Left ventricle myocardium inferior (tissue), 1 donor: ENCODE measurements at regions not wholly inside any gene's neighbourhood (a gene's known extent, or its start where the extent isn't known, plus 50 kb on each side); places are given as distances from the start of the nearest gene placed in this dataset.

Experiments
- DNase-seq: peaks from one replicate; pipeline ENCODE4 v3.0.0-alpha.2; 2020
- H3K27ac ChIP-seq: fragments of 200-600 bp; replicated peaks from 2 replicates; pipeline ENCODE4 v1.8.0; 2021
- H3K27me3 ChIP-seq: fragments of 200-600 bp; 2 replicates; pipeline ENCODE4 v1.8.0; 2021; ENCODE audit warnings: low read depth
- H3K36me3 ChIP-seq: fragments of 200-600 bp; 2 replicates; pipeline ENCODE4 v1.8.0; 2021
- H3K4me1 ChIP-seq: fragments of 200-600 bp; 2 replicates; pipeline ENCODE4 v1.8.0; 2021
- H3K4me3 ChIP-seq: fragments of 200-600 bp; 2 replicates; pipeline ENCODE4 v1.8.0; 2021; ENCODE audit warnings: mild to moderate bottlenecking, moderate library complexity
- H3K9me3 ChIP-seq: fragments of 200-600 bp; replicated peaks from 2 replicates; pipeline ENCODE4 v1.8.0; 2021
- intact Hi-C: fragments of 100-400 bp; cut with micrococcal nuclease; formaldehyde crosslinking; loops from one replicate; pipeline ENCODE4 v1.11.0; 2022
- TF ChIP-seq, protein P1 (sequence below): fragments of 200-600 bp; IDR thresholded peaks from 2 replicates; pipeline ENCODE4 v1.8.0; 2021; ENCODE audit warnings: antibody characterized with exemption, mild to moderate bottlenecking, borderline replicate concordance
- donor health status: DM: no; HTN: yes; CAD: no; lungs with severe emphysema.

DNA sequence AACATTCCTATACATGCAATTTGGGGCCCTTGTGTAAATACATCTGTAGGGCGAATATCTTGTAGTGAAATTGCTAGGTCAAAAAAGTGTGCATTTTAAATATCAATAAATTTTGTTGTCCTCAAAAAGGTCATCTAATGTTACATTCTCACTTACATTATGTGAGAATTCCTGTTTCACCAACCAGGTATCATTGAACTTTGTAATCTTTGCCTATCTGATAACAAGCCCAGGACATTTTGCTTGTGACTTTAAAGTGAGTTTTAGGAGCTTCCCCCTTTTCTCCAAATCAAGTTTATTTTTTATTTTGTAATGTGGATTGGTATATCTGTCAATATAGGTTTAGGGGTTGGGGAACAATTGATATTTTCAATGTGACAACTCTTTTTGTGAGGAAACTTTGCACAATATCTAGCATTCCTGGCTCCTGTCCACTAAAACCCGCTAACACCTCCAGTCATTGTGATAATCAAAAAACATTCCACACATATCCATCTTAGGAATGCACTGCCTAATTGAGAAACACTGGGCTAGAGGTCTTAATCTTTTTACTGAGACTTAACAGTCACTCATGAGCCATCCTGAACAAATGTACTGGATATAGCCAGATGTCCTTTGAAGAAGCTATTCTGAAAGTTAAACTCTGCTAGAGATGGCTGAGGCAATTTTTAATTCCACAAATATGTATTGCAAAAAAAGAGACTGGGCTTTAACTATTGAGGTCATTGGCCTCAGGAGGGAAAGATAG lies 72.5 kb upstream of the SLC1A1 start:
- H3K27me3 ChIP-seq, result no peaks in the 10 kb centered on the region
- H3K36me3 ChIP-seq, result no peaks in the 10 kb centered on the region
- intact Hi-C loops, result no loop called here
- no peaks in the 10 kb centered on the region for H3K9me3 ChIP-seq
- TF ChIP-seq, protein P1, sequence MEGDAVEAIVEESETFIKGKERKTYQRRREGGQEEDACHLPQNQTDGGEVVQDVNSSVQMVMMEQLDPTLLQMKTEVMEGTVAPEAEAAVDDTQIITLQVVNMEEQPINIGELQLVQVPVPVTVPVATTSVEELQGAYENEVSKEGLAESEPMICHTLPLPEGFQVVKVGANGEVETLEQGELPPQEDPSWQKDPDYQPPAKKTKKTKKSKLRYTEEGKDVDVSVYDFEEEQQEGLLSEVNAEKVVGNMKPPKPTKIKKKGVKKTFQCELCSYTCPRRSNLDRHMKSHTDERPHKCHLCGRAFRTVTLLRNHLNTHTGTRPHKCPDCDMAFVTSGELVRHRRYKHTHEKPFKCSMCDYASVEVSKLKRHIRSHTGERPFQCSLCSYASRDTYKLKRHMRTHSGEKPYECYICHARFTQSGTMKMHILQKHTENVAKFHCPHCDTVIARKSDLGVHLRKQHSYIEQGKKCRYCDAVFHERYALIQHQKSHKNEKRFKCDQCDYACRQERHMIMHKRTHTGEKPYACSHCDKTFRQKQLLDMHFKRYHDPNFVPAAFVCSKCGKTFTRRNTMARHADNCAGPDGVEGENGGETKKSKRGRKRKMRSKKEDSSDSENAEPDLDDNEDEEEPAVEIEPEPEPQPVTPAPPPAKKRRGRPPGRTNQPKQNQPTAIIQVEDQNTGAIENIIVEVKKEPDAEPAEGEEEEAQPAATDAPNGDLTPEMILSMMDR, result no peak
- no peaks in the 10 kb centered on the region for H3K4me1 ChIP-seq
- DNase-seq, result no peak
- no peak overlapping the region for H3K27ac ChIP-seq
- no peak overlapping the region for H3K4me3 ChIP-seq

GRCh38 chr9:4416467-4416866 lies 73.8 kb upstream of the SLC1A1 start:
- intact Hi-C loops, result no loop called here
- DNase-seq, result no peak
- TF ChIP-seq, protein P1, result no peak
- H3K36me3 ChIP-seq, result no peaks in the 10 kb centered on the region
- H3K27ac ChIP-seq, result no peak overlapping the region
- no peak overlapping the region for H3K4me3 ChIP-seq
- no peaks in the 10 kb centered on the region for H3K9me3 ChIP-seq
- no peaks in the 10 kb centered on the region for H3K4me1 ChIP-seq
- no peaks in the 10 kb centered on the region for H3K27me3 ChIP-seq

DNA sequence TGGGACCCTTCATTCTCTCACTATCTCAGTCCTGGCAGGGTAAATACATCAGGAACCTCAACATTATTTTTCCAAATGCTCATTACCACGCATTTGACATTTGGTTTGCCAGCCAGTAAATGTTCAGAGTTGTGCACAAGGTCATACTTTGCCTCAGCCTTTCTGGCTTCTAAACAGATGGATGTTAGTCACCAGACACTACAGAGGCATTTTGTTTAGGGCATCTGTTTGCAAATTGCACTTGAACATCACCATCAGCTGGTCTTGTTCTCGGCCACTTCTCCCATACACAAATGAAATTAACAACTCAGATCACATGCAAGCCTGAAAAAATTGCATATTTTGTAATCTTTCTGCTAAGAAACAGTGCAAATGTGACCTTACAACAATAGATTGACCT lies 75.0 kb upstream of the SLC1A1 start:
- Histone ChIP-seq H3K4me3 (no peak overlapping the region), H3K27ac (no peak overlapping the region), H3K36me3 (no peaks in the 10 kb centered on the region), H3K4me1 (no peaks in the 10 kb centered on the region), H3K9me3 (no peaks in the 10 kb centered on the region), H3K27me3 (no peaks in the 10 kb centered on the region)
- TF ChIP-seq, protein P1, result no peak
- intact Hi-C loops, result no loop called here
- no peak for DNase-seq

DNA sequence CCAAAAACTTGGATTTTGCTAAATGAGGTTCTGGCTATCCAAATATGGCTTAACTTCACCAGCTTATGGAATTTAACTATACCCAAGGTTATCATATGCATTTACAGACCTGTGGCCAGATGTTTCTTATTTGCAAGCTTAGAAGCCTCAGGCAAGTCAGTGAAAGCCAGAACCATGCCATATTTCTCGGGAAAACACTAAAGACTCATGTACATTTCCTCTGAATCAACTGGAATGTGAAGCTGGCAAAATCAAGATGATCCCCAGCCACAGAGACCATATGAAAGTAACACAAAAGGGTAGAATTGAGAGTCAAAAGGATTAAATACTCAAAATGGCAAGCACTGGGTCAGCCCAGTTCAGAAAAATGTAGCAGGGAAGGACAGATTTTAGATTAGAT lies 76.4 kb upstream of the SLC1A1 start:
- intact Hi-C loops, result no loop called here
- no peaks in the 10 kb centered on the region for H3K27me3 ChIP-seq
- DNase-seq, result no peak
- H3K27ac ChIP-seq, result no peak overlapping the region
- TF ChIP-seq, protein P1, result no peak
- no peaks in the 10 kb centered on the region for H3K36me3 ChIP-seq
- no peaks in the 10 kb centered on the region for H3K4me1 ChIP-seq
- no peaks in the 10 kb centered on the region for H3K9me3 ChIP-seq
- H3K4me3 ChIP-seq, result no peak overlapping the region

DNA sequence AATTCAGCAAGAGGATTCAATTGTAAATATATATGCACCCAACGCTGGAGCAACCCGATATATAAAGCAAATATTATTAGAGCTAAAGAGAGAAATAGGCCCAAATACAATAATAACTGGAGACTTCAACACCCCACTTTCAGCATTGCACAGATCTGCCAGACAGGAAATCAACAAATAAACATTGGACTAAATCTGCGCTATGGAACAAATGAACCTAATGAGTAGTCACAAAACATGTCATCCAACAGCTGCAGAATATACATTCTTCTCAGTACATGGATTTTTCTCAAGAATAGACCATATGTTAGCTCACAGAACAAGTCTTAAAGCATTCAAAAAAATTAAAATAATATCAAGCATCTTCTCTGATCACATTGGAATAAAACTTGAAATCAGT lies 86.1 kb upstream of the SLC1A1 start:
- Histone ChIP-seq H3K4me1 (no peaks in the 10 kb centered on the region), H3K4me3 (no peak overlapping the region), H3K9me3 (peaks cover 56% of the 10 kb centered on the region), H3K36me3 (no peaks in the 10 kb centered on the region), H3K27me3 (no peaks in the 10 kb centered on the region), H3K27ac (no peak overlapping the region)
- no peak for DNase-seq
- TF ChIP-seq, protein P1, result no peak
- intact Hi-C loops, result no loop called here
